HG02623 (cell line): ENCODE measurements at regions not wholly inside any gene's neighbourhood (a gene's known extent, or its start where the extent isn't known, plus 50 kb on each side); places are given as distances from the start of the nearest gene placed in this dataset.

ENCODE experiments used
- ATAC-seq: cut with Tn5 transposase; IDR thresholded peaks from one replicate; pipeline ENCODE4 v1.9.1; 2021; ENCODE audit warnings: moderate library complexity; ENCODE audit not compliant: unreplicated experiment

DNA sequence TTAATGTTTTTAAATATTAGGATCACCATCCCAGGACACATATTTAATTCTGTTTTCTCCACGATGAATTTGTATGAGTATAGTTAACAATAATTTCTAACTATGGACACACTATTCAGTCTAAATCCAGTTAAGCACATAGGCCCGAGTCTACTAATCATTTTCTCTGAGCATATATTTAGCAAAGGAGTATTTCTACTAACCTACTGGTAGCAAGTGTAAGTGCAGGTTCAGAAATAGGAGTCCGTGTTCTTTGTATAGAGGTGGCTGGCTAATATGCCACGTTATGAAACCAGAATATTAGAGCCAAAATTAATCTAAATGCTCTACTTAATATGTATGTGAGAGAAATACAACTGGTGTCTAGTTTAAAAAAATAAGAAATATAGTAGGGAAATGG, 416.6 kb upstream of the NXPH2 start:
- no peak for ATAC-seq

DNA sequence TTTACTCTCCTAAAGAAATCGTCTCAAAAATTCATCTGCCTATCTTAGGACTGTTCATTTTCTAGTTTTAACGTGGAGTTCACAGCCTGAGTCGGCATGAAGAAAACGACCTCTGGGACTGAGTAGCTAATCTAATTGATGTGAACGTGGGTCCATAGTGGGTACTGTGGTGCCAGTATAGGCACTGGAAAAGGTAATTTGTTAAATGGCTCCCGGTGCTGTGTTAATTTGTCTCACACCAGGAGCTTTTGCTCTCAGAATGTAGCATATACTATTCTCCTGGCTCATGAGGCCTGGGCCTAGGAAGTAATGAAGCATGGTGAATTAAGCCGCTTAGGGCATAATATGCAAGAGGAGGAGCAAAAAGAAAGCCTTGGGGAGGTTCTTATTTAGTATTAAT, 414.4 kb upstream of the NXPH2 start:
- ATAC-seq, result no peak

DNA sequence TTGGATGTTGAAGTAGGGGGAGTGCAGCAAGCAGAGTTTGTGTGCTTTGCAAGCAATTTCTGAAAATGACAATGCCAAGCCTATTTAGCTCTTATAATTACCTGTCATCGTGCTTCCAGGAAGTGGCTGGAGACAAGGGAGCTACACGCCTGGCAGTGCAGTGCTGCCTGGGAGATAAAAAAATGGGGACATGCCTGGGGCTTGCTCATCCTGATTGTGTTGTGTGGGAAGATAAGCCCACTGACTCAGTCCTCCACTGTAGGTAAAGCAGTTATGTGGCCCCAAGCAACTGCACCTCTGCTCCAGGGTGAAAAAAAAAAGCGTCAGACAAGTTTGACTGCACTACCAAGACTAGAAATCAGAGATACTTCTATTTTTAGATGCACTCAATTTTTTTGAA, 396.9 kb upstream of the NXPH2 start:
- no peak for ATAC-seq

DNA sequence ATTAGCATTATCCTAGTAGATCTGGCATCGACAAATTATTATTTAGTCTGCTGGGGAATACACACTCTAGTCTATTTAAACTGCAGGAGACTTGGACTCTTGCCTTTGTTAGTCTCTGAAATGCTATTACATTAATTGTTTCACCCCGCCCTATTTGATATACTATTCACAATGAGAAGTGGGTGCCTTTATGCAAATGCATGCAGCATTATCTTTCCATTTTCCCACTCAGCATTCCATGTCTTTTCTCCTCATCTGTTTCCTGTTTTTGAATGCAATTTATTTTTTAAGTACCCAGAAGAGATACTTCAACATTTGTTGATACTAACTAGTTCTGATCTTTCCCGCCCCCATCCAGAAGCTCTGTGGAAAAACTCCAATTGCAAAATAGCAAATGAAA, 395.3 kb upstream of the NXPH2 start:
- ATAC-seq, result no peak

GRCh38 chr2:139170406-139170805, 390.2 kb upstream of the NXPH2 start:
- no peak for ATAC-seq

- no peak for ATAC-seq
Measured at GRCh38 chr2:139165601-139166000, 385.4 kb upstream of the NXPH2 start.

DNA sequence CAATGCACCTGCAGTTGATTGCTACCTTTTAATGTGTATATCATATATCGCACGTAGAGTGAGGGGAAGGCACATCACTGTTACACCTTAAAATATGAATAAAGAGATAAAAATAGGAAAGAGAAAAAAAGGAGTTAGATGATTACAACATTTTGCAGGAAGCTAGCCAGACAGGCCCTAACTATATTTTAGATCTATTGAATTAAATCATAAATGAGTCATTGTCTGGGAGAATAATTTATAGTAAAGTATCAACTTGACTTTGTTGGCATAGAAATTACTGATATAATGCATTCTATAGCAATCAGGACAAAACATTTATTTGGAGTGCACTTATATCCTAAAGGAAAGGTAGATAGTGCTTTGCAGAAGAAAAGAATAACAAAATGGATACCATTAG, 384.9 kb upstream of the NXPH2 start:
- no peak for ATAC-seq

DNA sequence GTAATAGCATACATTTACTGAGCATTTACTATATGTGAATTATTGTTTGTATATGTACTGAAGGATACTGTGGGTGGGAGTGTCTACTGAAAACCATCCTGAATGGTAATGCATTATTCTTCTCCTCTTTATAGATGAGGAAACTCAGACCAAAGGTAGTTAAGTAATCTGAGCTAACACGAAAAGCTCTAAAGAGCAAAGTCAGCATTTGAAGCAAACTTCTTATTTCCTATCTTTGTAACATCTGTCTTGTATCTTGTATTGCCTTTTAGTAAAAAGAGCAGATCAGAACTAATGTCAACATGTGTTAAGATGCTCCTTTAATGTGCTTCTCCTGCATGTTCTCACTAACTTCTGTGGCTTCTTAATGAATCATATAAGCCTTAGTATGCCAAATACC, 382.8 kb upstream of the NXPH2 start:
- no peak for ATAC-seq

GRCh38 chr2:139162456-139162855, 382.3 kb upstream of the NXPH2 start:
- no peak for ATAC-seq

DNA sequence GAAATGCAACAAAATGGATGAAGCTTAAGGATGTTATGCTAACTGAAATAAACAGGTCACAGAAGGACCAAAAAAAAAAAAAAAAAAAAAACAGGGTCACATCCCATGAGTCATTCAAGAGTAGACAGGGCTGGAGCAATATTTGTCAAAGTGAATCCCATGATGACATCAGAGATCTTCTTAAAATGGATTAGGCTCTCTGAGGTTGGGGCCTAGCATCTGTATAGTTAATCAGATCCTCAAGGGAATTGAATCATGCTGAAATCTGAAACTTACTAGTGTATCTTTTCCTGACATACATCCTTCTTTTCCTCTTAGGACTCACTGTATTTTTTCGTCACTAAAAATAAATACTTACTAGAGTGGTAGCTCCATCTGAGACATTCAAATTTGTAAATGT, 380.6 kb upstream of the NXPH2 start:
- ATAC-seq, result no peak

DNA sequence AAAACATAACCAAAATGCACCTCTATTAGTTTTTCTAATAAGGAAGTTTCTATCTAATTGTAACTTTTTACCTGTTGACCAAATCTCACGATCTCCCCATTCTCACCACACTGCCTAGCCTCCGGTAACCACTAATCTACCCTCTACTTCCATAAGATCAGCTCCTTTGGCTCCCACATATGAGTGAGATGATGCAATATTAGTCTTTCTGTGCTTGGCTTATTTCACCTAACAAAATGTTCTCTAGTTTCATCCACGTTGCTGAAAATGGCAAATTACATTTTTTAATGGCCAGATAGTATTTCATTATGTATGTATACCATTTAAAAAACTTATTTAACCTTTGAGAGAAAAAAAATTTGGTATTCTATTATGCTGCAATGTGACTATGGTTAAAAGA, 379.0 kb upstream of the NXPH2 start:
- no peak for ATAC-seq

DNA sequence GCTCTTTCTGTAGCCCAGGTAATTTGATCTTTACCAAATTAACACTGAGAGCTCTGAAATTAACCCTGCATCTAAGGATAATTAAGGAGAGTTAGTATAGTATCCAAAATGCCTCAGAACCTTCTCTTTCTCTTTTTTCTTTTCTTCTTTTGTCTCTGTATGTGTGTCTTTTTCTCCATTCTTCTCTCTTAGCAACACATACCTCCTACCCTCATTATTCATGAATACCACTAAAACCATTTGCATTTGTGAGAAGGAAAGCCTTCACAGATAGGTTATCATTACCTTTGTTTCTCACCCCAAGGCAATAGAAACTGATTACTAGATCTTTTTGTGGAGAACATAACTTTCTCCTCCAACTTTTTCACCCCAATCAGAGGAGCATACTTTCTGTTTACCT, 376.5 kb upstream of the NXPH2 start:
- no peak for ATAC-seq

- no peak for ATAC-seq
Measured at GRCh38 chr2:139155991-139156390, 375.8 kb upstream of the NXPH2 start.

- ATAC-seq, result no peak
Measured at GRCh38 chr2:139142252-139142880, 362.2 kb upstream of the NXPH2 start.

GRCh38 chr2:139124271-139124670, 344.1 kb upstream of the NXPH2 start:
- ATAC-seq, result no peak

DNA sequence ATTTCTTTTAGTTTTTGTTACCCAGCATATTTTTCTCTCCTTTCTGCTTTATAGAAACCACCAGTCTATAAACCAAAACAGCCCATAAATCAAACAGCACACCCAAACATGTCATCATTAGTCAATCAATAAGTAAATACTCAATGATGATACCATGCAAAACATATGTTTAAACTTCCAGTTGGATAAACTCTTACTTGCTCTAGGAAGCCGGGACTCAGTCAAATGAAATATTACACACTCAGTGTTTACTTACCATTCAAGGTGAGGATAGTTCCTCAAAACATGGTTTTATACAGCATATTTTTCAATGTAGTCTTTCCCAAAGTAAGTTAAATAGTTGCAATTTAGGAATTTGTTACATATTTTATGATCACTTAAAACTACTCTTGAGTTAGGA, 343.6 kb upstream of the NXPH2 start:
- ATAC-seq, result no peak

- no peak for ATAC-seq
Measured at GRCh38 chr2:139122711-139123158, 342.5 kb upstream of the NXPH2 start.

GRCh38 chr2:139099721-139100120, 319.5 kb upstream of the NXPH2 start:
- ATAC-seq, result no peak

- ATAC-seq, result no peak
Measured at GRCh38 chr2:139098961-139099360, 318.8 kb upstream of the NXPH2 start.

- no peak for ATAC-seq
Measured at GRCh38 chr2:139083121-139083520, 302.9 kb upstream of the NXPH2 start.

- ATAC-seq, result no peak
Measured at GRCh38 chr2:139080244-139080643, 300.1 kb upstream of the NXPH2 start.

- ATAC-seq, result no peak
Measured at GRCh38 chr2:139079311-139079710, 299.1 kb upstream of the NXPH2 start.

DNA sequence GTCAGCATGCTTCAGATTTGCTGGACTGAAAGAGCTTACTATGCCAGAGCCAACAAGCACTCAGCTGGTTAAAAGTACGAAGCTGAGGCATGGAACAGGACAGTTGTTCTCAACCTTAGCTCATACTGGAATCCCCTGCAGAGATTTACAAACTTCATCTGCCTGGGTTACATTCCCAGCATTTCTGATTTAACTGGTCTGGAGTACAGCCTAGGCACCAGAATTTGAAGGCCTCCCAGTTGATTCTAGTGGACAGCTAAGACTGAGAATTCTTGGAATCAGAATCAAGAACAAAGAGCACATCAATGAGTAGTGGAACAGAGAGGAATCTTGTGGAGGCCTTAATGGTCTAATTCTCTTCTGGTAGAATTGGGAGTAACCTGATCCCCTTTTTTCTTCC, 298.2 kb upstream of the NXPH2 start:
- no peak for ATAC-seq
